ENCODE measurements at regions not wholly inside any gene's neighbourhood (a gene's known extent, or its start where the extent isn't known, plus 50 kb on each side); places are given as distances from the start of the nearest gene placed in this dataset.

- no peaks in the 10 kb centered on the region for H3K9me2 ChIP-seq (ENCODE audit: insufficient read depth)
- no peak overlapping the region for H2AFZ ChIP-seq
- no peaks in the 10 kb centered on the region for H3K79me2 ChIP-seq (replicated peaks; ENCODE audit: insufficient read depth)
- no peak overlapping the region for H3K27ac ChIP-seq (ENCODE audit: low read depth)
- Mint-ChIP-seq H3K4me3 (no peak overlapping the region), H3K4me1 (no peaks in the 10 kb centered on the region), H3K9me3 (peaks cover 17% of the 10 kb centered on the region), H3K36me3 (ENCODE audit: low read depth) (peaks cover 10% of the 10 kb centered on the region; the same call in 2 of the 3 replicates), H3K27ac (no peak overlapping the region), H3K27me3 (ENCODE audit: insufficient read depth, low read depth, poor library complexity) (peaks cover 2% of the 10 kb centered on the region)
- no peak overlapping the region for H3K4me3 ChIP-seq
- no peak overlapping the region for H3K4me2 ChIP-seq
- H3K36me3 ChIP-seq (ENCODE audit: insufficient read depth), result no peaks in the 10 kb centered on the region
- no peaks in the 10 kb centered on the region for H3F3A ChIP-seq (replicated peaks; ENCODE audit: low read depth)
- no peaks in the 10 kb centered on the region for H4K20me1 ChIP-seq (replicated peaks; ENCODE audit: insufficient read depth)
- TF ChIP-seq NANOG (IDR thresholded peaks at IDR 0.05; ENCODE audit: borderline replicate concordance), result no peak
- TF ChIP-seq EZH2 (IDR thresholded peaks at IDR 0.05; ENCODE audit: low read depth, unreplicated experiment), result no peak
- no peak for TF ChIP-seq ZNF114 (CRISPR knock-in tag; IDR thresholded peaks at IDR 0.05)
- TF ChIP-seq EZH2phosphoT487 (IDR thresholded peaks at IDR 0.05; ENCODE audit: unreplicated experiment), result no peak
- no peak for TF ChIP-seq CREB1 (CRISPR knock-in tag; IDR thresholded peaks at IDR 0.05; ENCODE audit: low read depth)
- TF ChIP-seq ZNF462 (CRISPR knock-in tag; IDR thresholded peaks at IDR 0.05), result no peak
- TF ChIP-seq POLR2AphosphoS5 (IDR thresholded peaks at IDR 0.05; ENCODE audit: low read depth), result no peak
- no peak for TF ChIP-seq JUNB (IDR thresholded peaks at IDR 0.05; ENCODE audit: unreplicated experiment)
- no peak for DNase-seq (ENCODE audit: low spot score)
- no peaks in the 10 kb centered on the region for H3K27me3 ChIP-seq (ENCODE audit: insufficient read depth)
- no peak for ATAC-seq
- no peaks in the 10 kb centered on the region for H3K4me1 ChIP-seq (ENCODE audit: insufficient read depth)
These were observed 195.0 kb downstream of the ZIC1 start for GRCh38 chr3:147604136-147604535.

- Histone ChIP-seq H3F3A (replicated peaks; ENCODE audit: low read depth) (no peaks in the 10 kb centered on the region), H3K79me2 (replicated peaks; ENCODE audit: insufficient read depth) (no peaks in the 10 kb centered on the region), H3K27me3 (ENCODE audit: insufficient read depth) (no peaks in the 10 kb centered on the region), H2AFZ (no peak overlapping the region), H3K36me3 (ENCODE audit: insufficient read depth) (no peaks in the 10 kb centered on the region), H3K4me2 (no peak overlapping the region), H3K27ac (ENCODE audit: low read depth) (no peak overlapping the region), H4K20me1 (replicated peaks; ENCODE audit: insufficient read depth) (no peaks in the 10 kb centered on the region), H3K9me2 (ENCODE audit: insufficient read depth) (no peaks in the 10 kb centered on the region), H3K4me3 (no peak overlapping the region), H3K4me1 (ENCODE audit: insufficient read depth) (peaks cover 4% of the 10 kb centered on the region)
- ATAC-seq, result no peak
- DNase-seq (ENCODE audit: low spot score), result no peak
- Mint-ChIP-seq H3K4me3 (no peak overlapping the region), H3K36me3 (ENCODE audit: low read depth) (no peaks in the 10 kb centered on the region), H3K9me3 (no peaks in the 10 kb centered on the region), H3K4me1 (peaks cover 15% of the 10 kb centered on the region), H3K27ac (no peak overlapping the region), H3K27me3 (ENCODE audit: insufficient read depth, low read depth, poor library complexity) (no peaks in the 10 kb centered on the region)
- TF ChIP-seq POLR2AphosphoS5 (IDR thresholded peaks at IDR 0.05; ENCODE audit: low read depth), result no peak
- TF ChIP-seq ZNF331 (CRISPR knock-in tag; IDR thresholded peaks at IDR 0.05; ENCODE audit: low read depth), result no peak
- TF ChIP-seq REST (IDR thresholded peaks at IDR 0.05; ENCODE audit: unreplicated experiment), result no peak
- no peak for TF ChIP-seq JUNB (IDR thresholded peaks at IDR 0.05; ENCODE audit: unreplicated experiment)
- TF ChIP-seq CTCF (conservative IDR thresholded peaks at IDR 0.05; ENCODE audit: low read depth in 2 of 2), result no peak
- no peak for TF ChIP-seq NANOG (IDR thresholded peaks at IDR 0.05; ENCODE audit: borderline replicate concordance)
- TF ChIP-seq CREB1 (CRISPR knock-in tag; IDR thresholded peaks at IDR 0.05; ENCODE audit: low read depth), result no peak
- TF ChIP-seq EZH2phosphoT487 (IDR thresholded peaks at IDR 0.05; ENCODE audit: unreplicated experiment), result no peak
These were observed 204.6 kb downstream of the ZIC1 start for GRCh38 chr3:147613725-147614124.

All from GM23338 (cell line).